Fibroblast of lung (primary cell): ENCODE measurements at regions not wholly inside any gene's neighbourhood (a gene's known extent, or its start where the extent isn't known, plus 50 kb on each side); places are given as distances from the start of the nearest gene placed in this dataset.

Experiments used
- DNase-seq, 2 donors: peaks; one replicate each; pipeline versions ENCODE4 v3.0.0 to v3.0.0-alpha.2; 2010; ENCODE audit warnings: low read depth in 2 of 2
- H2AFZ ChIP-seq: 2 replicates; pipeline ENCODE4 v1.5.1; 2012; ENCODE audit warnings: low read length, control low read depth, inconsistent platforms
- H3K27ac ChIP-seq: 2 replicates; pipeline ENCODE4 v1.5.1; 2011; ENCODE audit warnings: low read length, control low read depth; ENCODE audit not compliant: insufficient read depth
- H3K27me3 ChIP-seq: 2 replicates; pipeline ENCODE4 v1.5.1; 2011; ENCODE audit warnings: mild to moderate bottlenecking, low read length; ENCODE audit not compliant: control insufficient read depth, insufficient read depth
- H3K36me3 ChIP-seq: 2 replicates; pipeline ENCODE4 v1.5.1; 2011; ENCODE audit warnings: low read length; ENCODE audit not compliant: control insufficient read depth, insufficient read depth
- H3K4me1 ChIP-seq: 2 replicates; pipeline ENCODE4 v1.5.1; 2011; ENCODE audit warnings: low read length; ENCODE audit not compliant: control insufficient read depth, insufficient read depth; ENCODE audit errors: extremely low read depth
- H3K4me2 ChIP-seq: 2 replicates; pipeline ENCODE4 v1.5.1; 2011; ENCODE audit warnings: low read length, control low read depth; ENCODE audit not compliant: insufficient read depth; ENCODE audit errors: extremely low read depth
- H3K4me3 ChIP-seq, 4 experiments: fragments of 200-600 bp in 1 of 4; sonication (generic) in 1 of 4; replicated peaks in 1 of 4; 2 replicates each; pipeline ENCODE4 v1.5.1; 2011 to 2016; ENCODE audit warnings: low read length in 4 of 4, low read depth in 3 of 4, mild to moderate bottlenecking in 3 of 4, control low read depth in 2 of 4, inconsistent platforms in 1 of 4, mixed read lengths in 1 of 4; ENCODE audit not compliant: insufficient read depth in 1 of 4; ENCODE audit errors: control extremely low read depth in 1 of 4
- H3K79me2 ChIP-seq: 2 replicates; pipeline ENCODE4 v1.5.1; 2012; ENCODE audit warnings: mild to moderate bottlenecking, low read length, inconsistent platforms; ENCODE audit not compliant: control insufficient read depth, insufficient read depth
- H3K9ac ChIP-seq: 2 replicates; pipeline ENCODE4 v1.5.1; 2011; ENCODE audit warnings: mild to moderate bottlenecking, low read length, control low read depth; ENCODE audit not compliant: insufficient read depth
- H3K9me3 ChIP-seq: 2 replicates; pipeline ENCODE4 v1.5.1; 2012; ENCODE audit warnings: low read depth, low read length; ENCODE audit not compliant: control insufficient read depth, insufficient read depth
- H4K20me1 ChIP-seq: 2 replicates; pipeline ENCODE4 v1.5.1; 2011; ENCODE audit warnings: low read length; ENCODE audit not compliant: control insufficient read depth, insufficient read depth; ENCODE audit errors: extremely low read depth
- EZH2 ChIP-seq: IDR thresholded peaks from 2 replicates; pipeline ENCODE4 v1.5.1; 2012; ENCODE audit warnings: low read length, control low read depth, mild to moderate bottlenecking; ENCODE audit errors: missing control alignments
- TF ChIP-seq, protein P1 (sequence below), 2 donors: IDR thresholded peaks in 1 of 2; conservative IDR thresholded peaks in 1 of 2; 1 replicate in 1 of 2; 2 replicates in 1 of 2; pipeline ENCODE4 v1.5.1; 2011 to 2012; ENCODE audit warnings: low read length in 2 of 2, control low read depth in 1 of 2, inconsistent platforms in 1 of 2, low read depth in 1 of 2, mild to moderate bottlenecking in 1 of 2

DNA sequence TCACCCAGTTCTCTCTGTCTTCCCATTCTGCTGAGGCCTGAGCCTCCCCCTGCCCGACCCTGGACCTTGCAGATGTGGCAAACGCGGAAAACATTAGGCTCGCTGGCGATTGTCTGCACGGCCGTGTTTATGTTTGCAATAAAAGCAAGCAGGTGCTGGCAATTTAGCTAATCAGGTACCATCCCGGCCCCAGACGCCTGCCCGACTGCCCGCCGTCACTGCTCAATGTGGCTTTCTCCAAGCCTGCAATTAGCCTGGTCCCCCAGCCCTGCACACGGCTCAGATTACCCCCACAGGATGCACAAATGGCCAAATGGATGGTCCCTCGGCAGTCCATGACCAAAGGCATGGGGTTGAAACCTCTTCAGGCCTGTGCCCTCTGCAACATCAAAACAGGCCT lies 259.7 kb downstream of the MN1 start:
- Histone ChIP-seq H3K9me3 (no peaks in the 10 kb centered on the region), H3K4me3 (no peak overlapping the region), H3K79me2 (no peaks in the 10 kb centered on the region), H3K4me2 (no peak overlapping the region), H2AFZ (no peak overlapping the region), H3K4me1 (no peaks in the 10 kb centered on the region), H4K20me1 (no peaks in the 10 kb centered on the region), H3K9ac (no peak overlapping the region), H3K27me3 (peaks cover 16% of the 10 kb centered on the region), H3K27ac (no peak overlapping the region), H3K36me3 (no peaks in the 10 kb centered on the region)
- DNase-seq: no peak
- TF ChIP-seq, protein P1, sequence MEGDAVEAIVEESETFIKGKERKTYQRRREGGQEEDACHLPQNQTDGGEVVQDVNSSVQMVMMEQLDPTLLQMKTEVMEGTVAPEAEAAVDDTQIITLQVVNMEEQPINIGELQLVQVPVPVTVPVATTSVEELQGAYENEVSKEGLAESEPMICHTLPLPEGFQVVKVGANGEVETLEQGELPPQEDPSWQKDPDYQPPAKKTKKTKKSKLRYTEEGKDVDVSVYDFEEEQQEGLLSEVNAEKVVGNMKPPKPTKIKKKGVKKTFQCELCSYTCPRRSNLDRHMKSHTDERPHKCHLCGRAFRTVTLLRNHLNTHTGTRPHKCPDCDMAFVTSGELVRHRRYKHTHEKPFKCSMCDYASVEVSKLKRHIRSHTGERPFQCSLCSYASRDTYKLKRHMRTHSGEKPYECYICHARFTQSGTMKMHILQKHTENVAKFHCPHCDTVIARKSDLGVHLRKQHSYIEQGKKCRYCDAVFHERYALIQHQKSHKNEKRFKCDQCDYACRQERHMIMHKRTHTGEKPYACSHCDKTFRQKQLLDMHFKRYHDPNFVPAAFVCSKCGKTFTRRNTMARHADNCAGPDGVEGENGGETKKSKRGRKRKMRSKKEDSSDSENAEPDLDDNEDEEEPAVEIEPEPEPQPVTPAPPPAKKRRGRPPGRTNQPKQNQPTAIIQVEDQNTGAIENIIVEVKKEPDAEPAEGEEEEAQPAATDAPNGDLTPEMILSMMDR (conservative IDR thresholded peaks at IDR 0.05 in 1 of 2, IDR thresholded peaks at IDR 0.05 in 1 of 2; ENCODE audit: low read depth in 1 of 2, low read length in 2 of 2): no peak
- no peak for TF ChIP-seq EZH2

DNA sequence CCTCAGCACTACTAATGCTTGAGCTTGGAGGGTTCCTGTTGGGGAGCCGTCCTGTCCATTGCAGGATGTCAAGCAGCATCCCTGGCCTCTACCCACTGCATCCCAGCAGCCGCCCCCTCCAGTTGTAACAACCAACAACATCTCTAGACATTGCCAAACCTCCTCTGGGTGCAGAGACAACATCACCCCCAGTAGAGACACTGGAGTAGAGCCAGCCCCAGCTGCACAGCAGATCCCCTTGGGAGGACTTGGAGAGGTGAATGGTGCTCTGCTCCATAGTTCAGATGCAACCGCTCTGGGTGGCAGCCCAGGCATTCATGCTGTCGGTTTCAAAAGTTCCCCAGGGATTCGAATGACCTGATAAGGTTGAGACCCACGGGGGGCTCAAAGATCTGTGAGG lies 259.0 kb downstream of the MN1 start:
- H3K27me3 ChIP-seq: peaks cover 16% of the 10 kb centered on the region
- H2AFZ ChIP-seq: no peak overlapping the region
- no peak overlapping the region for H3K9ac ChIP-seq
- no peaks in the 10 kb centered on the region for H4K20me1 ChIP-seq
- H3K36me3 ChIP-seq: no peaks in the 10 kb centered on the region
- H3K9me3 ChIP-seq: no peaks in the 10 kb centered on the region
- H3K79me2 ChIP-seq: no peaks in the 10 kb centered on the region
- TF ChIP-seq EZH2: no peak
- TF ChIP-seq, protein P1 (conservative IDR thresholded peaks at IDR 0.05 in 1 of 2, IDR thresholded peaks at IDR 0.05 in 1 of 2; ENCODE audit: low read depth in 1 of 2, low read length in 2 of 2): no peak
- no peaks in the 10 kb centered on the region for H3K4me1 ChIP-seq
- H3K27ac ChIP-seq: no peak overlapping the region
- DNase-seq: no peak
- H3K4me2 ChIP-seq: no peak overlapping the region
- H3K4me3 ChIP-seq: no peak overlapping the region

DNA sequence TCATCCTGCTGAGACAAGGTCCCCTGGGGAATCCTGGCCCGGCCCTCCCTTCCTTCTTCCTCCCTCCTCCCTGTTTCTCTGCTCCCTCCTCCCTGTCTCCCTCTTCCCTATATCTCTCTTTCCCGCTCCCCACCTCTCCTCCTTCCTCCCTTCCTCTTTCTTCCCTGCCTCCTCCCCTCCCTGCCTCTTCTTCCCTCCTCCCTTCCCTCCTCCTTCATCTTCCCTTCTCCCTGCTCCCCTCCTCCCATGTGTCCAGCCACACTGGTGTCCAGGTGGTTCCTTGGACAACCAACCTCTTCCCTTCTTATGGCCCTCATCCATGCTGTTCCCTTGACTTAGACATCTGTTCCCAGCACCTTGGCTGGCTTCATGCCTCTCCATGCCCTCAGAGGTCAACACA lies 258.1 kb downstream of the MN1 start:
- no peak overlapping the region for H2AFZ ChIP-seq
- H4K20me1 ChIP-seq: no peaks in the 10 kb centered on the region
- no peak overlapping the region for H3K4me2 ChIP-seq
- no peak overlapping the region for H3K9ac ChIP-seq
- no peaks in the 10 kb centered on the region for H3K9me3 ChIP-seq
- no peaks in the 10 kb centered on the region for H3K36me3 ChIP-seq
- peaks cover 16% of the 10 kb centered on the region for H3K27me3 ChIP-seq
- no peak overlapping the region for H3K4me3 ChIP-seq
- no peak for TF ChIP-seq EZH2
- TF ChIP-seq, protein P1 (conservative IDR thresholded peaks at IDR 0.05 in 1 of 2, IDR thresholded peaks at IDR 0.05 in 1 of 2; ENCODE audit: low read depth in 1 of 2, low read length in 2 of 2): no peak
- H3K4me1 ChIP-seq: no peaks in the 10 kb centered on the region
- no peak overlapping the region for H3K27ac ChIP-seq
- no peaks in the 10 kb centered on the region for H3K79me2 ChIP-seq
- DNase-seq: no peak
